ENCODE measurements at regions not wholly inside any gene's neighbourhood (a gene's known extent, or its start where the extent isn't known, plus 50 kb on each side); places are given as distances from the start of the nearest gene placed in this dataset.

- no peak overlapping the region for H3K4me3 Mint-ChIP-seq
- no peak overlapping the region for H2BK20ac ChIP-seq (ENCODE audit: low read depth, low read length, poor library complexity, severe bottlenecking)
Observed at GRCh38 chr3:194223951-194224350, 88.0 kb downstream of the HES1 start.

More at GRCh38 chr3:194223951-194224350, 88.0 kb downstream of the HES1 start:
- H2BK12ac ChIP-seq (ENCODE audit: insufficient read length, low read depth, low read length): no peak overlapping the region
- no peak overlapping the region for H3K4me2 ChIP-seq (ENCODE audit: insufficient read depth, insufficient read length, low read length)
- no peak overlapping the region for H3K14ac ChIP-seq (ENCODE audit: insufficient read depth, low read length)
- no peak overlapping the region for H2AFZ ChIP-seq (ENCODE audit: low read length)
- H3K36me3 Mint-ChIP-seq (ENCODE audit: insufficient read depth in 1 of 3, low read depth in 3 of 3): peaks cover 0 to 13% (median 4%) of the 10 kb centered on the region in 3 experiments; a peak in 4 of 7 replicates
- H3K9me3 Mint-ChIP-seq: peaks cover 7 to 10% of the 10 kb centered on the region in 2 experiments; a peak in 4 of 5 replicates
- H3K4me1 Mint-ChIP-seq: peaks cover 37 to 39% of the 10 kb centered on the region in 2 experiments
- no CpG with 5 or more reads among the region's 4 CpGs for WGBS (ENCODE audit: extremely low coverage, insufficient read length, low lambda C conversion rate)
- H3K4ac ChIP-seq (ENCODE audit: low read depth, low read length): no peak overlapping the region
- no peak overlapping the region for H3T11ph ChIP-seq (ENCODE audit: low read length)
- TF ChIP-seq, protein P1, sequence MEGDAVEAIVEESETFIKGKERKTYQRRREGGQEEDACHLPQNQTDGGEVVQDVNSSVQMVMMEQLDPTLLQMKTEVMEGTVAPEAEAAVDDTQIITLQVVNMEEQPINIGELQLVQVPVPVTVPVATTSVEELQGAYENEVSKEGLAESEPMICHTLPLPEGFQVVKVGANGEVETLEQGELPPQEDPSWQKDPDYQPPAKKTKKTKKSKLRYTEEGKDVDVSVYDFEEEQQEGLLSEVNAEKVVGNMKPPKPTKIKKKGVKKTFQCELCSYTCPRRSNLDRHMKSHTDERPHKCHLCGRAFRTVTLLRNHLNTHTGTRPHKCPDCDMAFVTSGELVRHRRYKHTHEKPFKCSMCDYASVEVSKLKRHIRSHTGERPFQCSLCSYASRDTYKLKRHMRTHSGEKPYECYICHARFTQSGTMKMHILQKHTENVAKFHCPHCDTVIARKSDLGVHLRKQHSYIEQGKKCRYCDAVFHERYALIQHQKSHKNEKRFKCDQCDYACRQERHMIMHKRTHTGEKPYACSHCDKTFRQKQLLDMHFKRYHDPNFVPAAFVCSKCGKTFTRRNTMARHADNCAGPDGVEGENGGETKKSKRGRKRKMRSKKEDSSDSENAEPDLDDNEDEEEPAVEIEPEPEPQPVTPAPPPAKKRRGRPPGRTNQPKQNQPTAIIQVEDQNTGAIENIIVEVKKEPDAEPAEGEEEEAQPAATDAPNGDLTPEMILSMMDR (conservative IDR thresholded peaks at IDR 0.05): no peak
- no peaks in the 10 kb centered on the region for H3K9me3 ChIP-seq (ENCODE audit: control insufficient read depth, low read depth, low read length)
- no peak overlapping the region for H4K8ac ChIP-seq (replicated peaks; ENCODE audit: insufficient read length, low read depth, low read length)
- H3K27ac Mint-ChIP-seq: no peak overlapping the region
- no peak overlapping the region for H3K27ac ChIP-seq (ENCODE audit: insufficient read length, low read depth, low read length)
- H3K23ac ChIP-seq (ENCODE audit: insufficient read length, low read depth, low read length): no peak overlapping the region
- peaks cover 26% of the 10 kb centered on the region for H3K27me3 Mint-ChIP-seq (ENCODE audit: low read depth)
- no peak overlapping the region for H2BK120ac ChIP-seq (ENCODE audit: low read depth, low read length, poor library complexity, severe bottlenecking)
- H4K20me1 ChIP-seq (ENCODE audit: control insufficient read depth, insufficient read depth, insufficient read length): no peaks in the 10 kb centered on the region
- H2BK5ac ChIP-seq (ENCODE audit: insufficient read length, low read length): no peak overlapping the region
- no peaks in the 10 kb centered on the region for H3K79me2 ChIP-seq (ENCODE audit: insufficient read depth, low read length)
- no peaks in the 10 kb centered on the region for H3K23me2 ChIP-seq (ENCODE audit: insufficient read length, low read depth, low read length, poor library complexity, severe bottlenecking)
- H3K79me1 ChIP-seq (ENCODE audit: insufficient read depth, low read depth, low read length, poor library complexity, severe bottlenecking): no peaks in the 10 kb centered on the region
- no peak overlapping the region for H4K5ac ChIP-seq (ENCODE audit: insufficient read length, low read depth, low read length)
- no peaks in the 10 kb centered on the region; the same call in 1 of the 2 replicates for H3K4me1 ChIP-seq (ENCODE audit: insufficient read depth, low read length)
- H4K91ac ChIP-seq (ENCODE audit: insufficient read length, low read depth, low read length): no peak overlapping the region
- no peak overlapping the region for H3K56ac ChIP-seq (ENCODE audit: insufficient read length, low read depth, low read length)
- no peak overlapping the region for H2AK5ac ChIP-seq (ENCODE audit: insufficient read length, low read length)
- H2BK15ac ChIP-seq (ENCODE audit: low read depth, low read length): no peak overlapping the region
- H3K18ac ChIP-seq (ENCODE audit: insufficient read length, low read depth, low read length): no peak overlapping the region
- H3K9ac ChIP-seq (ENCODE audit: extremely low read depth, insufficient read length, low read length): no peak overlapping the region
- no peaks in the 10 kb centered on the region for H3K27me3 ChIP-seq (ENCODE audit: insufficient read depth, low read length)
- DNase-seq: no peak

Measured in H9 (cell line).